NCI-H82 treated with DMSO at 0.1 percent for 48 hours (cell line): ENCODE measurements at regions not wholly inside any gene's neighbourhood (a gene's known extent, or its start where the extent isn't known, plus 50 kb on each side); places are given as distances from the start of the nearest gene placed in this dataset.
A peak's percentile ranks its signal among the peaks of the same experiment; 100 is the strongest.

Experiments
- DNase-seq: peaks from one replicate; lab custom pipeline; 2025; ENCODE audit not compliant: unreplicated experiment; lab: John Stamatoyannopoulos, UW

GRCh38 chr19:30293051-30293785 is 79.0 kb upstream of the ZNF536 start:
- no peak for DNase-seq

- no peak for DNase-seq
These were observed 74.2 kb upstream of the ZNF536 start for GRCh38 chr19:30297969-30298368.

- no peak for DNase-seq
These were observed 69.0 kb upstream of the ZNF536 start for GRCh38 chr19:30303131-30303654.

- no peak for DNase-seq
These were observed 67.6 kb upstream of the ZNF536 start for GRCh38 chr19:30304540-30304939.

- DNase-seq: peak; percentile 70
These were observed 66.7 kb upstream of the ZNF536 start for GRCh38 chr19:30305346-30306060.

GRCh38 chr19:30307191-30307974 is 64.8 kb upstream of the ZNF536 start:
- no peak for DNase-seq

GRCh38 chr19:30309176-30309575 is 63.0 kb upstream of the ZNF536 start:
- no peak for DNase-seq

- DNase-seq: no peak
These were observed 62.1 kb upstream of the ZNF536 start for GRCh38 chr19:30309905-30310601.

- DNase-seq: no peak
These were observed 61.5 kb upstream of the ZNF536 start for GRCh38 chr19:30310602-30311263.

GRCh38 chr19:30311911-30312310 is 60.3 kb upstream of the ZNF536 start:
- no peak for DNase-seq

GRCh38 chr19:30312582-30313352 is 59.4 kb upstream of the ZNF536 start:
- no peak for DNase-seq

- DNase-seq: no peak
These were observed 58.8 kb upstream of the ZNF536 start for GRCh38 chr19:30313353-30313750.

- no peak for DNase-seq
These were observed 58.0 kb upstream of the ZNF536 start for GRCh38 chr19:30314056-30314804.

- DNase-seq: no peak
These were observed 57.4 kb upstream of the ZNF536 start for GRCh38 chr19:30314805-30315155.

GRCh38 chr19:30315159-30315558 is 57.0 kb upstream of the ZNF536 start:
- DNase-seq: no peak

GRCh38 chr19:30316000-30316491 is 56.1 kb upstream of the ZNF536 start:
- no peak for DNase-seq

- DNase-seq: no peak
These were observed 55.6 kb upstream of the ZNF536 start for GRCh38 chr19:30316560-30317106.

- DNase-seq: no peak
These were observed 54.8 kb upstream of the ZNF536 start for GRCh38 chr19:30317403-30317802.

GRCh38 chr19:30318261-30318660 is 53.9 kb upstream of the ZNF536 start:
- DNase-seq: no peak
